ENCODE measurements at regions not wholly inside any gene's neighbourhood (a gene's known extent, or its start where the extent isn't known, plus 50 kb on each side); places are given as distances from the start of the nearest gene placed in this dataset.

DNA sequence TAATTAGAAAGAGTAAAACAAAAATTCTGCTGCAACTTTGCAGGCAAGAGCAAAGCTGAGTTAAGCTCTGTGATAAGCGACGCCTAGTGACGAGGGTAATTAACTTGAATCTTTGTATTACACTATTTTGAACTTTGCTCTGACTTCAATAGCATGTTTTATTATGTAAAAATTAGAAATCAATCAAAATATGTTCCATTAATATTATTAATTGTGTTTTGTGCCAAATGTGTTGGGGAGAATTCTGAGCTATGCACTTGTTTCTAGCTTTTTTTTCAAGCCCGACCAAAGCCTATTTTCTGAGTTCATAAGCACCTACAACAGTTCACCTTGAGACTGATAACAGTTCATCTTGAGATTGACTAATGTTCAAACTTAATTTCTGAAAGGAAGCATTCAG lies 90.1 kb upstream of the PDE3A start:
- no peak overlapping the region for H3K27ac Mint-ChIP-seq
- no peaks in the 10 kb centered on the region for H3K4me1 Mint-ChIP-seq
- H3K36me3 Mint-ChIP-seq (ENCODE audit: low read depth), result no peaks in the 10 kb centered on the region
- no peaks in the 10 kb centered on the region for H3K27me3 Mint-ChIP-seq
- no peak for DNase-seq
- no peak overlapping the region for H3K4me3 Mint-ChIP-seq
- H3K9me3 Mint-ChIP-seq, result no peaks in the 10 kb centered on the region
- intact Hi-C loops (cut with micrococcal nuclease), result no loop called here

DNA sequence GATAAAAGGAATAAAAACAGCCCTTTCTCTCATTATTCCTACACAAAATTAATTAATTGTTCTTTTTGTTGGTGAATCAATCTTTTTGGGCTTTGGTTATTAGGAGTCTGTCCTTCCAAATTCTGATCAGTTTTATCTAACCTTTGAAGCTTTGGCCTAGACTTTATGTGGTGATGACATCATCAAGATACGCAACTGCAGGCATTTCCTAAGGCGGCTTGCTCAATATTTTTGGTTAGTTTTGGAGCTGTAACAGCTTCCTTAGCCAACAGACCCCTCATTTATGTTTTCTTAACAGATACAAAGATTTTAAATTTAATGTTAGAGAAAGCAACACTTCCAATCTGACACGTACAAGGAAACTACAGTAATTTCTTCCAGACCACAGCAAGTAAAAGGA lies 87.8 kb upstream of the PDE3A start:
- H3K9me3 Mint-ChIP-seq, result no peaks in the 10 kb centered on the region
- no peaks in the 10 kb centered on the region for H3K4me1 Mint-ChIP-seq
- no peaks in the 10 kb centered on the region for H3K27me3 Mint-ChIP-seq
- DNase-seq, result no peak
- no peak overlapping the region for H3K4me3 Mint-ChIP-seq
- intact Hi-C loops (cut with micrococcal nuclease), result no loop called here
- no peak overlapping the region for H3K27ac Mint-ChIP-seq
- H3K36me3 Mint-ChIP-seq (ENCODE audit: low read depth), result no peaks in the 10 kb centered on the region

DNA sequence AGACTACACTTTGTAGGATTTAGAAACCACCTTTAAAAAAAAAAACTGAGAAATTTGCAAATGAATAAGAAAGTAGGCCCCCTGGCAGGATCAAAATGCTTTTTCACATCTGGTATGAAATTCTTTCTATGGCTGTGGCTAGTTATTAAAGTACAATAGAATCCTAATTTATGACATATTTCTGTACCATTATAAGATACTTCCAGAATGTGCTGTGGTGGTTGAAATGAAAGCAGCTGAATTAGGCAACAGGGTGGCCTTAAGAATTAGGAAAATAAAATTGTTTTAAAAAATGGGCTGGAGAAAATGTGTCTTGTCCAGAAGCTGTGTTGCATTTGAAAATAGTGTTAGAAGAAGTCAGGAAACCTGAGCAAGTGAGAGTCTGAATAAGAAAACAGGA lies 85.9 kb upstream of the PDE3A start:
- intact Hi-C loops (cut with micrococcal nuclease), result no loop called here
- Mint-ChIP-seq H3K27me3 (no peaks in the 10 kb centered on the region), H3K9me3 (no peaks in the 10 kb centered on the region), H3K36me3 (ENCODE audit: low read depth) (no peaks in the 10 kb centered on the region), H3K4me3 (no peak overlapping the region), H3K4me1 (no peaks in the 10 kb centered on the region), H3K27ac (no peak overlapping the region)
- DNase-seq, result no peak

DNA sequence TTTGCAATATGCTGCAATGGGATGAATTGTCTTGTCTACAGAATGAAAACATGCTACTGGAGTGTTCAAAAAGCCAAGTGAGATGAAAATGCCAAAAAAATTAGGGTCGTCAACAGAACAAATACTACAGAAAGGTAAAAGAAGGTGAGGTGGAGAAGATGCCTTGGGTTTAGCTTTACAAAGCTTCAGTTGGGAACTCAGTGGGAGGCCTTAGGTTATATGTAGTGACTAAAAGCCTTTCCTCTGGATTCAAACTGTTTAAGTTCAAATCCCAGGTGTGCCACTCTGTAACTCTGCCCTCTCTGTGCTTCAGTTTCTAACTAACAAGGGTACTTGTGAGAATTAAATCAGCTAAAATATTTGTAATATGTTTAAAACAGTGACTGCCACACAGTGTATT lies 84.9 kb upstream of the PDE3A start:
- intact Hi-C loops (cut with micrococcal nuclease), result no loop called here
- no peak overlapping the region for H3K27ac Mint-ChIP-seq
- no peaks in the 10 kb centered on the region for H3K4me1 Mint-ChIP-seq

DNA sequence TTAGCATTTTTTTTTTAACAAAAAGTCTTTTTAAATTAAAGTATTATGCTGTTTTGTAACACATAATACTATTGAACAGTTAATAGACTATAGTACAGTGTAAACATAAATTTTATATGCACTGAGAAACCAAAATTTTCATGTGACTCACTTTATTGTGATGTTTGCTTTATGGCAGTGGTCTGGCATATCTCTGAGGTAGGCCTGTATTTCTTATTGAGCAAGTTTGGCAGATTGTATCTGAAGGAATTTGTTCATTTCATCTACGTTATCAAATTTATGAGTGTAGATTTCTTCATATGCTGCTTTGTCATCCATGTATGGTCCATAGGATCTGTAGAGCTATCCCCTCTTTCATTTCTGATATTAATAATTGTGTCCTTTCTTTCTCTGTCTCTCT lies 78.8 kb upstream of the PDE3A start:
- intact Hi-C loops (cut with micrococcal nuclease), result no loop called here
- no peaks in the 10 kb centered on the region for H3K4me1 Mint-ChIP-seq
- no peaks in the 10 kb centered on the region for H3K27me3 Mint-ChIP-seq
- no peaks in the 10 kb centered on the region for H3K36me3 Mint-ChIP-seq (ENCODE audit: low read depth)
- no peak for DNase-seq
- H3K9me3 Mint-ChIP-seq, result no peaks in the 10 kb centered on the region
- no peak overlapping the region for H3K4me3 Mint-ChIP-seq
- H3K27ac Mint-ChIP-seq, result no peak overlapping the region

More for the DNA sequence above, 84.9 kb upstream of the PDE3A start:
- Mint-ChIP-seq H3K4me3 (no peak overlapping the region), H3K36me3 (ENCODE audit: low read depth) (no peaks in the 10 kb centered on the region), H3K9me3 (no peaks in the 10 kb centered on the region), H3K27me3 (no peaks in the 10 kb centered on the region)
- no peak for DNase-seq

DNA sequence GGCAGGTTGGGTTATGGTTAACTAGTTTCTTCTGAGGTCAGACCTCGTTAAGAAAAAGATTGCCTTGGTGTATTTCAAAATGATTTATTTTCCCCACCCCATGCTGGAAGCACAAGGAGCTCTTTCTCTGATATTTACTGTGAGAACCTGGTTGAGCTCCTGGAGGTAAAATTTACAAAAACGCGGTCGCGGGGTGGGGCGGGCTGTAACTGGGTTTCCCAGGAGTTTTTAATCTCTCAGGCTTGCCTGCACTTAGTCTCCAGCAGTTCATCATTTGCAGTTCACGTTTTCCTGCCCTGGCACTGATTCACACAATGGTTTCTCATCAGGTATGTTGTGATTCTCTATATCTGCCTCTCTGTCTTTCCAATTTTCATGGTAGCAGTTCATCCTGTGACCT lies 67.9 kb upstream of the PDE3A start:
- H3K9me3 Mint-ChIP-seq, result peaks cover 29% of the 10 kb centered on the region

DNA sequence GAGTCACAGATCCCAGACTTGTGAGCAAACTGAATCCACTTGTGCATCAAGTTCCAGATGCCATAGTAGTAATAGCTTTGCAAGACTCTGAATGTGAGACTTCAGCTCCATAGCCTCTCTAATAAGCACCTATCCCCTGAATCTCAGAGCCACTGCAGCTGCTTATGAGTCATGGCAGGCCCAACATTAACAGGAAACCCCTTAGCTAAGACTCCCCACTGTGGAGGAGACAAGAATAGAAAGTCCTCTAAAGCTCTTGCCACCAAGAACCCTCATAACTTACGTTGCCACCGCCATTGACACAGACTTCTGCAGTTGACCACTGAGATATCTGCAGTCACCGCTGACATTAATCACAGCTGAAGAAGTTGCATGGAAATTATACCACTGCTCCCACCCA lies 62.9 kb upstream of the PDE3A start:
- peaks cover 22% of the 10 kb centered on the region for H3K9me3 Mint-ChIP-seq
- H3K4me1 Mint-ChIP-seq, result no peaks in the 10 kb centered on the region
- no peak overlapping the region for H3K4me3 Mint-ChIP-seq
- intact Hi-C loops (cut with micrococcal nuclease), result no loop called here
- no peak overlapping the region for H3K27ac Mint-ChIP-seq
- no peak for DNase-seq
- H3K27me3 Mint-ChIP-seq, result no peaks in the 10 kb centered on the region
- H3K36me3 Mint-ChIP-seq (ENCODE audit: low read depth), result no peaks in the 10 kb centered on the region

More for the DNA sequence above, 67.9 kb upstream of the PDE3A start:
- no peak overlapping the region for H3K27ac Mint-ChIP-seq
- no peak for DNase-seq
- no peaks in the 10 kb centered on the region for H3K4me1 Mint-ChIP-seq
- H3K36me3 Mint-ChIP-seq (ENCODE audit: low read depth), result no peaks in the 10 kb centered on the region
- H3K27me3 Mint-ChIP-seq, result no peaks in the 10 kb centered on the region
- intact Hi-C loops (cut with micrococcal nuclease), result no loop called here
- no peak overlapping the region for H3K4me3 Mint-ChIP-seq

DNA sequence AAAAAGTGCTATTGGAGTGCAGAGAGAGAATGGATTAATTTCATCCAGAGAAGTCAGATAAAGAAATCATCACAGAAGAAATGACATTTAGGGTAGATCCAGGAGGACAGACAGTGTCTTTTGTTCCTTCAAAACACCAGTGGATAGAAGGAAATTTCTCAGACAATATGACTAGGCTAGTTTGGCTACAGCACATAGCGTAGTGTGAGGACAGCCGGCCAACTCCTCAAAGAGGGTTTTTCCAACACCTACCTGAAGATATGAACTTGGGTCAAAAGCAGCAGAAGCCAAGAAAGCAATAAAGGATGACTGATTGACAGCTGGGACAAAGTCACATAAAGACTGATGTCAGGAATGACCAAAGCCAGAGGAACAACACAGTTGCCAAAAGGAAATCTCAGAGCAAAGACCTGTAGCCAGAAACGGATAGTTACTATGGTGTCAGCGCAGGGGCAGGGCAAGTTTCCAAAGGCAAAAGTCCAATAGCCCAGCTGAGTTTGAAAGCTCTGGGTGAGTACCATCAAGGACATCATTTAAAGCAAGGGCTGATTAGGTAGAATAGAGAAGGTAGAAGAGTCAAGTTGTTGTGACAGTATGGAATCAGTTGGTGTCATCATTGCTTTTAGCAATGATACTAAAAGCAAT lies 58.7 kb upstream of the PDE3A start:
- no peak overlapping the region for H3K27ac Mint-ChIP-seq
- H3K36me3 Mint-ChIP-seq (ENCODE audit: low read depth), result no peaks in the 10 kb centered on the region
- DNase-seq, result no peak
- intact Hi-C loops (cut with micrococcal nuclease), result no loop called here
- no peaks in the 10 kb centered on the region for H3K4me1 Mint-ChIP-seq
- no peak overlapping the region for H3K4me3 Mint-ChIP-seq
- no peaks in the 10 kb centered on the region for H3K27me3 Mint-ChIP-seq
- peaks cover 15% of the 10 kb centered on the region for H3K9me3 Mint-ChIP-seq

DNA sequence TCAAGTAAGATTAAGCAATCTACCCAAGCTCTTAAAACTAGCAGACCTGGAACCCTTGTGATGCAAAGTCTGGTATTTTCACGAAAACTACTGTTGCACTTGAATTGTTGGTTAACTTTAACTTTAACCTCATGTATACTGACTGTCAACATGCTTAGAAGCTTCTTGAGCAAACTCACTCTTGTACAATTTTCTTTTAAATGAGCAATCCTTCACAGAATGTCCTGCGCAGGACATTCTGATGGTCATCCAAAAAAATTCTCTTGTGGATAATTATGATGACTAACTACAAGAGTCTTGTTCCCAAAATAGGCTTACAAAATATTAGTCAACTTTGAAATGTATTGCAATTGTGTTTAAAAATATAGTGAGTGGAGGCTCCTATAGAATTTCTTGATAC lies 54.0 kb upstream of the PDE3A start:
- peaks cover 3% of the 10 kb centered on the region for H3K9me3 Mint-ChIP-seq
- no peak overlapping the region for H3K27ac Mint-ChIP-seq
- H3K36me3 Mint-ChIP-seq (ENCODE audit: low read depth), result no peaks in the 10 kb centered on the region
- no peaks in the 10 kb centered on the region for H3K27me3 Mint-ChIP-seq
- no peak overlapping the region for H3K4me3 Mint-ChIP-seq
- DNase-seq, result no peak
- H3K4me1 Mint-ChIP-seq, result no peaks in the 10 kb centered on the region
- intact Hi-C loops (cut with micrococcal nuclease), result no loop called here

DNA sequence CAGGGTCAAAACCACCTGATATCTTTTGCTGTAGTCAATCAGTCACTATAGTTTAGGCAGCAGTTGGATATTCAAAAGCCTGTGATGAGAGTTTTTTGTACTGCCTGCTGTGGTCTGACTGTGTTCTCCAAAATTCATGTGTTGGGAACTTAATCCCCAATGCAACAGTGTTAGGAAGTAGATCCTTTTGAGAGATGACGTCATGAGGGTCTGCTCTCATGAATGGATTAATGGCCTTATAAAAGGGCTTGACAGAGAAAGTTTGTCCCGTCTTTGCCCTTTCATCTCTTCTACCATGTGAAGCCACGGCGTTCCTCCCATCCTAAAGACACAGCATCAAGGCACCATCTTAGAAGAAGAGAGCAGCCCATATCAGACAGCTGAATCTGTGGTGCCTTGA lies 50.8 kb upstream of the PDE3A start:
- Mint-ChIP-seq H3K4me1 (no peaks in the 10 kb centered on the region), H3K36me3 (ENCODE audit: low read depth) (no peaks in the 10 kb centered on the region), H3K27me3 (no peaks in the 10 kb centered on the region), H3K27ac (no peak overlapping the region), H3K4me3 (no peak overlapping the region), H3K9me3 (no peaks in the 10 kb centered on the region)
- intact Hi-C loops (cut with micrococcal nuclease), result no loop called here
- DNase-seq, result no peak
